ENCODE measurements at regions not wholly inside any gene's neighbourhood (a gene's known extent, or its start where the extent isn't known, plus 50 kb on each side); places are given as distances from the start of the nearest gene placed in this dataset.

DNA sequence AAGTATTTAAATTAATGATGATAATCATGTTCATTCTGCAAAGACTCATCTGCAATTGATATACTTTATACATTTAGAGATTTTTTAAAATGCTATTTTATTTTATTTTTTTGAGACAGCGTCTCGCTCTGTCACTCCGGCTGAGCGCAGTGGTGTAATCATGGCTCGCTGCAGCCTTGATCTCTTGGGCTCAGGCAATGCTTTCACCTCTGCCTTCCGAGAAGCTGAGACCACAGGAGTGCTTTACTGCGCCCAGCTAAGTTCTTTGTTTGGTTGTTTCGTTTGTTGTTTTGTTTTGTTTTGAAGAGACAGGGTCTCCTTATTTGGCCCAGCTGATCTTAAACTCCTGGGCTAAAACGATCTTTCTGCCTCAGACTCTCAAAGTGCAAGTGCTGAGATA is 1541.0 kb downstream of the PCDH7 start:
- Histone ChIP-seq H3K27me3 (no peaks in the 10 kb centered on the region), H3K4me3 (no peak overlapping the region), H3K27ac (no peak overlapping the region), H3K36me3 (no peaks in the 10 kb centered on the region), H3K4me1 (ENCODE audit: low read depth) (no peaks in the 10 kb centered on the region), H3K9me3 (ENCODE audit: low read depth) (no peaks in the 10 kb centered on the region)
- TF ChIP-seq, protein P1, sequence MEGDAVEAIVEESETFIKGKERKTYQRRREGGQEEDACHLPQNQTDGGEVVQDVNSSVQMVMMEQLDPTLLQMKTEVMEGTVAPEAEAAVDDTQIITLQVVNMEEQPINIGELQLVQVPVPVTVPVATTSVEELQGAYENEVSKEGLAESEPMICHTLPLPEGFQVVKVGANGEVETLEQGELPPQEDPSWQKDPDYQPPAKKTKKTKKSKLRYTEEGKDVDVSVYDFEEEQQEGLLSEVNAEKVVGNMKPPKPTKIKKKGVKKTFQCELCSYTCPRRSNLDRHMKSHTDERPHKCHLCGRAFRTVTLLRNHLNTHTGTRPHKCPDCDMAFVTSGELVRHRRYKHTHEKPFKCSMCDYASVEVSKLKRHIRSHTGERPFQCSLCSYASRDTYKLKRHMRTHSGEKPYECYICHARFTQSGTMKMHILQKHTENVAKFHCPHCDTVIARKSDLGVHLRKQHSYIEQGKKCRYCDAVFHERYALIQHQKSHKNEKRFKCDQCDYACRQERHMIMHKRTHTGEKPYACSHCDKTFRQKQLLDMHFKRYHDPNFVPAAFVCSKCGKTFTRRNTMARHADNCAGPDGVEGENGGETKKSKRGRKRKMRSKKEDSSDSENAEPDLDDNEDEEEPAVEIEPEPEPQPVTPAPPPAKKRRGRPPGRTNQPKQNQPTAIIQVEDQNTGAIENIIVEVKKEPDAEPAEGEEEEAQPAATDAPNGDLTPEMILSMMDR (IDR thresholded peaks at IDR 0.05; ENCODE audit: low read depth, low read length): no peak
- no peak for DNase-seq (ENCODE audit: low read depth in 1 of 2, low spot score in 1 of 2)

DNA sequence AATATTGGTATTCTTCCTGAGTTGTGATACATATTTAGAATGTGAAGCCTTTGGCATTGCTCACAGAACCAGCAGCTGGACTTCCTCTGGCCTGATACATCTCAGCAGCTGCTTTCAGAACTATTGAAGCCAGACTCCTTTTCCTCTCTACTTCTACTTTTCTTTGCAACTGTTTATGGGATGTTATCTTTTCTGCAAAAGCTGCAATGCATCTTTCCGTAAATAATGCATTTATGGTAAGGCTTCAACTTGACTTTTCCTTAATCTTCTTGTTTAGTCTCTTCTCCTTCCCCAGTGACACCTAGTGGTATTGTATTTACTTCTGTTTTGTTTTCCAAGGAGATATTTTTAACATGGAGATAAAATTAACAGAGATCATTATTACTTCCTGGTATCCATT is 1548.7 kb downstream of the PCDH7 start:
- Histone ChIP-seq H3K4me3 (no peak overlapping the region), H3K4me1 (ENCODE audit: low read depth) (no peaks in the 10 kb centered on the region)
- TF ChIP-seq, protein P1 (IDR thresholded peaks at IDR 0.05; ENCODE audit: low read depth, low read length): no peak

DNA sequence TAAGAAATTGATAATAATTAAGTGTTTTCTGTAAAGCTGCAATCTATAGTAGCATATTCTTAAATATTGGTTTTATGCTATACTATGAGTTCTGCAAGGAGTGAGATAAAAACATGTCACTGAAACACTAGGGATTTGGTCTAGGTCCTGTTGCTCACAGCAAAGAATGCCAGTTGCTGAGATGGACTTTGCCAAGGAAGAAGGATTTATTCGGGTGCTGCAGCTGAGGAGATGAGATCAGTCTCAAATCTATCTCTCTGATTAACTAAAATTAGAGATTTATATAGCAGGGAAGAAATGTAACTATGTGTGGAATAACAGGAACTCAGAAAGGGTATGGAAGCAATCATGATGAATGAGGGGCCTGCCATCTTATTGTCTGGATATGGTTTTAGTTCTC is 1569.9 kb downstream of the PCDH7 start:
- TF ChIP-seq, protein P1 (IDR thresholded peaks at IDR 0.05; ENCODE audit: low read depth, low read length): no peak
- no peak overlapping the region for H3K27ac ChIP-seq
- no peak overlapping the region for H3K4me3 ChIP-seq
- no peaks in the 10 kb centered on the region for H3K36me3 ChIP-seq
- no peaks in the 10 kb centered on the region for H3K9me3 ChIP-seq (ENCODE audit: low read depth)
- no peaks in the 10 kb centered on the region for H3K27me3 ChIP-seq
- no peak for DNase-seq (ENCODE audit: low read depth in 1 of 2, low spot score in 1 of 2)
- H3K4me1 ChIP-seq (ENCODE audit: low read depth): no peaks in the 10 kb centered on the region

More for the DNA sequence above, 1548.7 kb downstream of the PCDH7 start:
- H3K36me3 ChIP-seq: no peaks in the 10 kb centered on the region
- peak in 1 of 2 donors; percentile 8 for DNase-seq (ENCODE audit: low read depth in 1 of 2, low spot score in 1 of 2)
- H3K27me3 ChIP-seq: no peaks in the 10 kb centered on the region
- no peak overlapping the region for H3K27ac ChIP-seq
- H3K9me3 ChIP-seq (ENCODE audit: low read depth): no peaks in the 10 kb centered on the region

DNA sequence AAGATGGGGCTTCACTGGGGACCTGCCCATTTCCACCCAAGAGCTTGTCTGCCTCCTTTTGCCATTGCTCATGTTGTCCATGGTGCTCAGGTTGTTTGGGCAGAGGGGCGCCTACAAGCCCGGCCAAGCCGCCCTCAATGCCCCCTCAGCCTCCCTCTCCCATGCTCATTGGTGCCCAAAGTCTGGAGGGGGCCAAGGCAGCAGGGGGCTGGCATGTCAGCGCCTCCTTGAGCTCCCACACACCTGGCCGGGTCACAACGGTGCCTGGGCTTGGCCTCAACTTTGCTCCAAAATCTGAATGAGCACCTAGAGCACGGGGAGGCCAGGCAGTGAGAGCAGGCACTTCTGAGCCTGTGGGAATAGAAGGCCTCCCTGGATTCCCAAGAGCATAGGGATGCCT is 1598.8 kb downstream of the PCDH7 start:
- Histone ChIP-seq H3K4me1 (ENCODE audit: low read depth) (no peaks in the 10 kb centered on the region), H3K27ac (no peak overlapping the region), H3K36me3 (no peaks in the 10 kb centered on the region), H3K4me3 (no peak overlapping the region), H3K27me3 (no peaks in the 10 kb centered on the region), H3K9me3 (ENCODE audit: low read depth) (no peaks in the 10 kb centered on the region)
- TF ChIP-seq, protein P1 (IDR thresholded peaks at IDR 0.05; ENCODE audit: low read depth, low read length): no peak
- DNase-seq (ENCODE audit: low read depth in 1 of 2, low spot score in 1 of 2): no peak

DNA sequence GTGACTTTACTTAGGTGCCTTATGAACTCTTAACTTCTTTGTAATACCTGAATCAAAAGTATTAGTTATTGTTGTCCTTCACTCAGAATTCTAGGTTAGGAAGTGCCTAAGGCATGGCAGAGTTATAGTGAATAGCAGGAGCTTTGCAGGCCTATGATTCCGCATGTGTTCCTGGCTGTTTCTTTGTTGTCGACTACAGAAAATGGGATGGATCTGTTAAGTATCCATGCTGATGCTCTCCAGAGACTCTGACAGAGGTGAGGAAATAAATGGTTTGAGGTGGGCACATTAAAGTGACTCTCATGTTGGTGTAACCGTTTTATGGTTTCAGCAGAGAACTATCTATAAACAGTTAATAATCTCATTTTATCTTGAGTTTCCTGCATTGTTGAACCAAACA is 1601.3 kb downstream of the PCDH7 start:
- no peaks in the 10 kb centered on the region for H3K4me1 ChIP-seq (ENCODE audit: low read depth)
- H3K9me3 ChIP-seq (ENCODE audit: low read depth): no peaks in the 10 kb centered on the region
- TF ChIP-seq, protein P1 (IDR thresholded peaks at IDR 0.05; ENCODE audit: low read depth, low read length): no peak
- no peak for DNase-seq (ENCODE audit: low read depth in 1 of 2, low spot score in 1 of 2)
- H3K4me3 ChIP-seq: no peak overlapping the region
- H3K36me3 ChIP-seq: no peaks in the 10 kb centered on the region
- no peaks in the 10 kb centered on the region for H3K27me3 ChIP-seq
- no peak overlapping the region for H3K27ac ChIP-seq

DNA sequence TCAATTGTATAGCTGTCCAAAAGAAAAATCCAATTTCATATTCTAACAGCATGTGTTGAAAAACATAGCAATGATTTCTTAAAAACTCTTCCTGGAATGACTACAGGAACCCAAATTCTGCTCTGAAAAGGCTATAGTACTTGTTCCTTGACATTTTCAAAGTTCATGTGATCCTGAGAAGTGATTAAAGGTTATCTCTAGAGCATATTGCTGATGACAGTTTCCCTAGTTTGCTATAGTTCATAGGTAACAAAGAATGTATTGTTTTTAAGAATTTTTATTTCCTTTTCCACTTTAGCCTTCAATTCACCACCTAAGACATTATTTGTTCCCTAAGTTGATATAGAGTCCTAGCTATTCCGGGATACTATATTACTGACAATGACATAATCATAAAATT is 1614.6 kb downstream of the PCDH7 start:
- TF ChIP-seq, protein P1 (IDR thresholded peaks at IDR 0.05; ENCODE audit: low read depth, low read length): no peak
- DNase-seq (ENCODE audit: low read depth in 1 of 2, low spot score in 1 of 2): no peak
- Histone ChIP-seq H3K27ac (no peak overlapping the region), H3K4me1 (ENCODE audit: low read depth) (no peaks in the 10 kb centered on the region), H3K27me3 (no peaks in the 10 kb centered on the region), H3K4me3 (no peak overlapping the region), H3K9me3 (ENCODE audit: low read depth) (no peaks in the 10 kb centered on the region), H3K36me3 (no peaks in the 10 kb centered on the region)
